Fibroblast of peridontal ligament (primary cell): ENCODE measurements at regions not wholly inside any gene's neighbourhood (a gene's known extent, or its start where the extent isn't known, plus 50 kb on each side); places are given as distances from the start of the nearest gene placed in this dataset.

Experiments used
- DNase-seq: peaks from one replicate; pipeline ENCODE4 v3.0.0-alpha.2; 2010; ENCODE audit errors: extremely low read depth

DNA sequence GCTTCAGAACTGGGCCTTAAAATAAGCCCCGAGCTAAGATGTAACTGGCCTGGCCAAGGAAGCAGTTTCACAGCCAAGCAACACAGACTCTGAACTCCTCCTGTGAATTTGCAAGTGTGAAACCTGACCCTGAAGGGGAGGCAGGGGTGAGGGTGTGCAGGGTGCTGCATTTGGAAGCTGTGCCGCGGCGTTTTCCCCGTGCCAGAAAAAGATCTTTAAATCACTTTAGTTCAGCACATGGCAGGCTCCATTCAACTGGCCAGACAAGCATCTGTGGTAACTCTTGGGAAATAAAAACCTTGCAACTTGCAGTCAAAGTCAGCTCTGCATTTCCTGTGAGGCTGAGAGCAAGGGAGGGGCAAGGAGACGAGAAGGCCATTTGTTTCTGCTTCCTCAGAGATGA is 209.3 kb upstream of the SOX11 start:
- DNase-seq, result no peak

DNA sequence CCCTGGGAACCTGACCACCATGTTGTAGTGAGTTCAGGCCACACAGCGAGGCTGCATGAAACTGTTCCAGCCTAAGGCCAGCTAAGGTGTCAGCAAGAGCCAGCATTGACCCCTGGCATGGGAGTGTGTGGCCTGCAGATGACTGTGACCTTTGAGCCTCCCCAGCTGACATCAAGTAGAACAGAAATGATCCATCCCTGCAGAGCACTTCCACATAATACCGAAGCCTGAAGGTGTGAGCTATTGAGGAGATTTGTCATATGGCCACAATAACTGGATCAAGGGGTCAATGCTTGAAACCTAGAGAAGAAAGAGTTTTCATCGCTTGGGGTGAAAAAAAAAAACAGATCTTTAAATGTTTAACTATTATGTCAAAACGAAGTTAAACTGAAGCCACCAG is 207.3 kb upstream of the SOX11 start:
- DNase-seq, result no peak

DNA sequence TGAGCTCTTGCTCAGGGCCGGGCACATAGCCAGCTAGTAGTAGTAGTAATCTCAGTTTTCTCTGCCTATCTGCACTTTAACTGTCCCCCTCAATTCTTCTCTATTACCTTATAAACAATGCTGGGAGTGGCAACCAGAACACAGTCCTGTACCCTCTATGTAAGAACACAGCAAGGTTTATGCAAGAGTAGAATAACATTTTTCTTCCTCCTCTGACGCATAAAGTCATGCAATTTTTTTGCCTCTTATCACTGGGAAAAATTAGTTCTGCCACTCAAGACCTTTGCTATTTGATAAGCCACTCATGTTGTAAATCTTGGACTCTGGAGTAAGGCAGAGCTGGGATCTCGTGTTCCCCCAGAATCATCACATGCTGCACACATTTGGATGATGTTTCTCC is 200.7 kb upstream of the SOX11 start:
- DNase-seq, result no peak

DNA sequence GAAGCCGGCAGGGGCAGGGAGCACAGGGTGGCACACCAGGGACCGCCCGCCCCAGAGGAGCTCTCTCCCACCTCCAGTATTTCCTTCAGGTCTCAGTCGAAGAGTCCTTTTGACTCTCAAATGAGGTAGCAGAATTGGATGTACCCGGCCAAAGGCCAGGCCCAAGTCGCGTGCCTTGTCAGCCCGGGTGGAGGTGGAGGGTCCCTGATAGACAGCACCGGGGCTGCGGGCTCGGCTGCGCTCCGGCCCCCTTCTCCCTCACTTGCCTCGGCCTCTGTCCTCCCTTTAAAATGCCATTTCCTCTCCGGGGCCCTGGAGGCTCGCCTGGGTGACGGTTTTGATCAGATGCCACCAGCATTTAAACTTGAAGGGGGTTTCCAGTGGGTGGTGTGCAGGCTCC is 198.9 kb upstream of the SOX11 start:
- DNase-seq, result no peak

DNA sequence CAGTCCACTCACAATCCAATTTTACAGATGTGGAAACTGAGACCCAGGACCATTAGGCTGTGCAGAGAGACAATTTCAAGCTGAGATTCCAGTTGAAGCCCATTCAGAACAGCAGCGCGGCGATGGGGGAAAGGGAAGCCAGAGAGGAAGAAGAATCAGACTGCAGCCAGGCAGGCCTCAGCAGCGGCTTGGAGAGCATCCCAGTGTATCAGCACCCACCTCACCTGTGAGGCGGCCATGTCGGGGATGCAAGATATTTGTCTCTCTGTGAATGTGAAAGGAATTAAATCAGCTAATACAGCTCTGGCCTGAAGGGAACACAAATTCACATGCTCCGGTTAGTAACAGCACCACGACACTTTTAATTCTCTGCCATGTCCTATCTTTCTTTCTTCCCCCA is 198.0 kb upstream of the SOX11 start:
- DNase-seq, result no peak

DNA sequence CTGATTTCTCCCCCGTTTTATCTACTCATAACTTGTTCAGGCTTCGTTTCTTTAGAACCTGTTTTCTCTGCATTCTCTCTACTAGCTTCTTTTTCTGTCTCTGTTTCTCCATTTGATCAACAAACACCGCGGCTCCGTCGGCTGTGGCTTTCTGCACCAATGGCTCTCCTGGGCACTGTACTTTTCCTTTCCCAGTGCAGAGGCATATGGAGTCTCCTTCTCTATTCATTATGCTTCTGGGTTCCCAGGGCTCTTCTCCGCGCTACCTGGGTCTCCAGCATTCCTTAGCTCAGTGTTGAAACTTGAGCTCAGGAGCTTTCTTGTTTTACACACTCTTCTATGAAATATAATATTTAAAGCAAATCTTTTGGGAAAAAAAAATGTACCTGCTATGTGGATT is 196.6 kb upstream of the SOX11 start:
- DNase-seq, result no peak

DNA sequence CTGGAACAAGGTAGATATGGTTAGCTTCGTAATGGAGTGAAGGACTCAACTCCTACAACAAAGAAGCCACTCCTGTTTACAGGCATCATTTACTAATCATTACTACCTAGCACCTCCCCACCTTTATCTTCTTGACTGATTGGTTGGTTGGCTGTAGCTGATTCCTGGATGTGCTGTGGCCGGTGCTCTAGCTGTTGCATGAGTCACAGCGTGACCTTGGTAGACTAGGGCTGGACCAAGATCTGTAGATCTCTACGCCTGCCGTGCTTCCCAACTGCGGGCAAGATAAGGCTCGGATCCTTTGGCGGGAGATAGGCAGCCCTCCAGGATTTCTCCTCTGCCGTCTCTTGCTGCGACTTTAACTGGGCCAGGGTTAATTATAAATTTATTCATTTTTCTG is 194.3 kb upstream of the SOX11 start:
- no peak for DNase-seq

DNA sequence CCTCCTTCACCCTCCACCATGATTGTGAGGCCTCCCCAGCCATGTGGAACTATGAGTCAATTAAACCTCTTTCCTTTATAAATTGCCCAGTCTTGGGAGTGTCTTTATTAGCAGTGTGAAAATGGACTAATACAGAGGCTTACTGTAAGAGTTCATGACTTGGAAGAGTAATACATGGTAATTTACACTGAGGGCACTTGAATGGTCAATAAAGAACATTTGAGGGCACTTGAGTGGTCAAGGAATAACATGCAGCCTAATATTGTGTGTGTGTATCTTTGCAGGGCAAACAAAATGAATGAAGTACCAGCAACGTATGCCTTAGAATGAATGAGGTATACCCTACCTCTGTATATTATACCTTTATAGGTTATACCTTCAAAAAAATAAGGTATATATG is 190.4 kb upstream of the SOX11 start:
- no peak for DNase-seq

DNA sequence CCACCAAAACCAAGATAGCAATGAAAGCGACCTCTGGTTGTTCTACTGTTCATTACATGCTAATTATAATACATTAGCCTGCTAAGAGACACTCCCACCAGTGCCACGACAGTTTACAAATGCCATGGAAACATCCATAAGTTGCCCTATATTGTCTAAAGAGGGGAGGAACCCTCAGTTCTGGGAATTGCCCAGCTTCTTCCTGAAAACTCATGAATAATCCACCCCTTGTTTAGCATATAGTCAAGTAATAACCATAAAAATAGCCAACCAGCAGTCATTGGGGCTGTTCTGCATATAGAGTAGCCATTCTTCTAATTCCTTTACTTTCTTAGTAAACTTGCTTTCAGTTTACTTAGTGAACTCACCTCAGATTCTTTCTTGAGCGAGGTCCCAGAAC is 189.8 kb upstream of the SOX11 start:
- no peak for DNase-seq

DNA sequence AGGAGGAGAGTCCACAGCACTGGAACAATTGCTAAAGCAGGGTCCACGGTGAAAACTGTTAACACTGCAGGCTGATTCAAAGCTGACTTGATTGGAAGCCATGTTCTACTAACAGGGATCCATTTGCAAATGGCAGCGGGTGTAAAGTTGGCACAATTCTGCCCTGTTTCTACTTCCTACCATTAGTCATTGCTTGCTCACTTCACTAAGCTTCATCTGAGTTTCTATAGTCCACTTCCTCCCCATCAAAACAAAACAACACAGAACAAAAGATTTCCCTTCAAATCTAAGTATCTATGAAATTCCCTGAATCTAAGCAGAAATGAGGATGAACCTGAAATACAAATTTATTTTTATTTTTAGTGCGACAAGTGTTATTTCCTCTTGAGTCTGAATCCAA is 187.4 kb upstream of the SOX11 start:
- DNase-seq, result no peak

DNA sequence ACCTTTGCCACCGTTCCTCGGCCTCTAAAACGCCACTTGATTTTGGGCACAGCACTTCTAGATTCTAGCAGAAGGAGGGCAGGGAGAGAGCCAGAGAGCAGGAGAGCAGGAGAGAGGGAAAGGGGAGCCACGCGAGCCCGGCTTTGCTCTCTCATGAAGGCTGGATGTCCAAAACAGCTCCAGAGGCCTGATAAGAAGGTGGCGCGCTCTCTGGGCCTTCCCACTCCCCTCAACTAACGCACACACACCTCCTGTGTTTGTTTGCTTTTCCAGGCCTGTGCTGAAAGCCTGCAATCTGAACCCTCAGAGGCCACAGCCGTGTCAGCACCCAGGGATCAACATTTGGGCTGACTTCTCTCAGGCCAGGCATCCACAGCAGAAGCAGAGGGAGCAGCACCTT is 184.8 kb upstream of the SOX11 start:
- DNase-seq, result no peak

DNA sequence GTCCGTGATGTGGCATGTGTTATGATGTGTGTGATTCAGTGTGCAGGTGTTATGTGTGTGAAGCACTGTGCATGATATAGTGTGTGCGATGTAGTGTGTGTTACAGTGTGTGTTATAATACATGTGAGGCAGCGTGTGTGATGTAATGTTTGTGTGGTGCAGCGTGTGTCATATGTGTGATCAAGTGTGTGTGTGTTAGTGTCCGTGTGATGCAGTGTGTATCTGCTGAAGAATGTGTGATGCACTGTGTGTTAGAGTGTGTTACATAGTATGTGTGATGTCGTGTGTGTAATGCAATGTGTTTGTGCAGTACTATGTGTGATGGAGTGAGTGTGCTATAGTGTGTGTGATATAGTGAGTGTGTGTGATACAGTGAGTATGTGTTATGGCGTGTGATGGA is 182.8 kb upstream of the SOX11 start:
- no peak for DNase-seq

DNA sequence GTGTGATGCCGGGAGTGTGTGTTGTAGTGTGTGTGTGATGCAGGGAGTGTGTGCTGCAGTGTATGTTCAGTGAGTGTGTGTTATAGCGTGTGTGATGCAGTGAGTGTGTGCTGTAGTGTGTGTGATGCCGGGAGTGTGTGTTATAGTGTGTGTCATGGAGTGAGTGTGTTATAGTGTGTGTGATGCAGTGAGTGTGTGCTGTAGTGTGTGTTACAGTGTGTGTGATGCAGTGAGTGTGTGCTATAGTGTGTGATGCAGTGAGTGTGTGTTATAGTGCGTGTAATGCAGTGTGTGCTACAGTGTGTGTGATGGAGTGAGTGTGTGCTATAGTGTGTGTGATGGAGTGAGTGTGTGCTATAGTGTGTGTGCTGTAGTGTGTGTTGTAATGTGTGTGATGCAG is 182.1 kb upstream of the SOX11 start:
- DNase-seq, result no peak

DNA sequence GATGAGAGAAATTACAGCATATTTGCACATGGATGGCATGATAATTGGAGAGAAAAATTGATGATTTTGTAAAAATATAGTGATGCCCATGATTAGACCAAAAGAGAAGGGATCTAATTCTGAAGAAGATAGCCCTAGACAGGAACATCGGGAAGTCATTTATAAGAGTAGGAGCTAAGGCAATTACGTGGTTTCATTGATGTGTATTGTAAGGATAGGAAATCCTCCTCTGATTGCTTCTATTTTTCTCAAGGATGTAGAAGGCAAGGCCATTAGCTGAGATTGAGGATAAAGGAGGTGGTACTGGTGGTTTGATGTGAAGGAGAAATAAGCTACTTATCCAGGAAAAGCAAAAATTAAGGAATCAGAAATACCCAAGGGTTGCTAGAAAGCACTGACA is 176.5 kb upstream of the SOX11 start:
- DNase-seq, result no peak

DNA sequence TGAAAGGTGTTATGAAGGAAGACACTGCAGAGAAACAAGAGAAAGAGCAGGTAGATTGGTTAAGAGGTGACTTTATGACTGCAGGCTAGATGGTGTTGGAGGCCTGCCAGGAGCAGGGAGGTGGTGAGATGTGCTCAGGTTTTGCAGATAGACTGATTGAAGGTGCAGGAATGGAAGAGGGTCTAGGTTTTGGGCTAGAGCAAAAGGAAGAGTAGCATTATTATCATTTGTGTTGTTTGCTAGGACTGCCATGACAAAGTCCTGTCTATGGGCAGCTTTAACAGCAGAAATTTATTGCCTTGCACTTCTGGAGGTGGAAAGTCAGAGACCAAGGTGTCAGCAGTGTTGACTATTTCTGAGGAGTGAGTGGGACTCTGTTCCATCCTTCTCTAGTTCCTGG is 172.9 kb upstream of the SOX11 start:
- DNase-seq, result no peak

DNA sequence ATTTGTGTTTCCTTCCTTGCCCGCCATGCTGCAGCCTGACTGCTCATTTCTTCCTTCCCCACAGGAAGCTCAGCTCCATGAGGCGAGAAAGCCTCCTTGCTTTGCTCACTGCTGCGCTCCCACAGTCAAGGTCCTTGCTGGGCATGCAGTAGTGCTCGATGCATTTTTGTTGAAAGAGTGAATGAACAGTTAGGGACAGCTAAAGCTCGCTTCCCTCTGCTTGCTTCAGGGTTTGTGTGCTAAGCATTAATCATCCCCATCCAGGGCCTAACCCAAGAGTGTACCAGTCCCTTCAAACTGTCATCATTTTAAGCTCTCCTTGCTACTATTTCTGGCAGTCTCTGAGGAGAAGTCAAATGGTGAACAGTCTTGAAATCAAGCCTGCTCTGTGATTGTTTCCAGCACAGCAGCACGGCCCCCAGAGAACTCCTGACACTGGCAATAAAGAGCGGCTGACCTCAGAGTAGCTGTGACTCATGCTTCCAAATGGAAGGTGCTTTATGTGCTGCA is 171.7 kb upstream of the SOX11 start:
- DNase-seq, result no peak

DNA sequence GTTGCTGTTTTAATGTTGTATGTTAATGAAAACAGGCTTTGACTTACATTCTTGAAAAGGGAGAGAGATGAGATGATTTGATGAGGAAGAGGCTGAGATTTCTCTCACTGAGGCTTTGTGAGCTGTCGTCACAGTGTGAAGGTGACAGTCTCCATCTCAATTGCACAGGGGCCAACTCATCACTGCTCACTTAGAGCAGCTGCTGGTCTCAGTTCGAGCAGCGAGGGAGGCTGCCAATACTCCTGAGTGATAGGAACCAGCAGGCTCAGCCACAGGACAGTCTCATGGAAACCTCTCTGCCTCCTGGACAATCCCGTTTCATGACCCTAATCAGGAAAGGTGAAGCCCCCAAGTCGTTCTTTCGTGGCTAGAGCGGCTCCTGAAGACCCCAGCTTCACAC is 170.7 kb upstream of the SOX11 start:
- DNase-seq, result no peak

DNA sequence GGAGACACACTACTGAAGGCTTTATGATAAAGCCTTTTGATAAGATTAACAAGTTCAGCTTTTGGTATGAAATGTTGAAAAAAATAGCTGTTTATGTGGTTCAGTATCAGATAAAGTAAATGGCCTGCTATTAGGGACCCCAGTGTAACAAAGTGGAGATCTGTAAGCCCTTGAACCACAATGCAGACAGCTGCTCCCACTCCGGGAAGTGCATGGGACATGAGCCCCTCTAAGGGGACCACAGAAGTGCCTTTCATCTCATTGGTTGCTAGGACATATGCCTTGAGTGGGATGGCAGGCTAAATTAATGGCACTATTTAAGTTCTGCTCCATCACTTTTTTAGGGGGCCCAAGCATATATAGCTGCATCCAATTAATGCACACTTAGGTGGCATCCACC is 167.6 kb upstream of the SOX11 start:
- DNase-seq, result no peak

DNA sequence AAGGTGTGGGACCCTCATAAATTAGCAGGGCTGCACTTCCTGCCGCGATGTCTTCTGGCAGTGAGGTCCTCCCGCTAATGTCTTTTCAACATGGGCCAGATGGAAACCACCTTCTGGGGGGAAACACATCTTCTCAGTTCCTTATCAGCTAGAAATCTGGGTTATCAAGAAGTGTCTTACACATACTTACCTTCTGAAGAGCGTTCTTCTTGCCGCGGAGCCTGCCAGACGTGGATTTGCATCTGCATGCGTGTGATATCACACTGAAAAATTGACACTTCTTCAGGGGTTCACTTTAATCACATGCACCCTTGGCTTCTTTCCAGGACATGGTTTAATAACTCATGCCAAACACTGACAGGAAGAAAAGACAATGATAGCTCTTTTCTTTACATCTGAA is 163.5 kb upstream of the SOX11 start:
- no peak for DNase-seq

DNA sequence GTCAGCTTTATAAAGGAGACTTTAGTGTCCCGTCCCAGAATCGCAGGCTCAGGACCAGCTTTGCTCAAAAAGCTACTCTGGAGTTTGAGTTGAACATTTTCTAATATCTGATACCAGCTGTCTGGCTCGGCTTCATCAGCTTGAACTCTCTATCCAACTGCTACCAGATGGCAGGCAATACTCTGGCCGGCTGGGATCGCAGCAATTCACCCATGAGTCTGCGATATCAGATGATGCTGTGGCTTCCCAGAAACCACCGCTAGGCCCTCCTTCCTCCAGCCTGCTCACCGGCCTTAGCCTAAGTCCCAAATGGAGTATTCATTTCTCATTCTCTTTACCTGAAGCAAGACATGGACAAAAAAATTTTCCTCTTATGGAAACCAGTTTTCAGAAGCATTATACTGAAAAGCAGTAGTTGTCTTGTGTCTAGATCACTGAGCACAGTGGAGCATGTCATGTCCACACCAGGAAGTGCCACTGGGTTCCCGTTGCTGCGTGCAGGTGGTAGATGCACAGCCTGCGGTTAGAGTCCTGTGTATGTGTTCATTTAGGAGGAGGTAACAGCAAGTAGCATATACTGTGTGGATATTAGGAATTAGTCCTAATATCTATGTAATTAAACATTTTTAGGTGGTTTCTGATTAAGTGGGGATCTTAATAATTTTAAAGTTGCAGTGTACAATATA is 162.0 kb upstream of the SOX11 start:
- DNase-seq, result no peak

DNA sequence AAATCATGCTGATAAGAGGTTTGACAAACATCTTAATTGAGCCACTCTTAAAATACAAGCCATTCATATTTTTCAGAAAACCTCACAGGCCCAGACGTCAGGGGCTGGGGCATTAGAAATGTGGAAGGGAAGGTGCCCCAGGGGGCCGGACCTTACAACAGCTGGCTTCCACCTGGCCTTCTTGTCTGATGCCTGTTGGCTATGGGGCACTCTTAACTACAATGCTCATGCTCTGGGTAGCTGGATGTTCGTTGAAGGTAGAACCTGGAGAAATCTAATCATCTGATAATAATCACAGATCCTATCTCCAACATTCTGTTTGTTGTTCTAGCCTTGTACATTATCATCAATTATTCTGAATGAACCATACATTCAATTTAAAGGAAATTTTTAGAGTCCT is 156.9 kb upstream of the SOX11 start:
- DNase-seq, result no peak

DNA sequence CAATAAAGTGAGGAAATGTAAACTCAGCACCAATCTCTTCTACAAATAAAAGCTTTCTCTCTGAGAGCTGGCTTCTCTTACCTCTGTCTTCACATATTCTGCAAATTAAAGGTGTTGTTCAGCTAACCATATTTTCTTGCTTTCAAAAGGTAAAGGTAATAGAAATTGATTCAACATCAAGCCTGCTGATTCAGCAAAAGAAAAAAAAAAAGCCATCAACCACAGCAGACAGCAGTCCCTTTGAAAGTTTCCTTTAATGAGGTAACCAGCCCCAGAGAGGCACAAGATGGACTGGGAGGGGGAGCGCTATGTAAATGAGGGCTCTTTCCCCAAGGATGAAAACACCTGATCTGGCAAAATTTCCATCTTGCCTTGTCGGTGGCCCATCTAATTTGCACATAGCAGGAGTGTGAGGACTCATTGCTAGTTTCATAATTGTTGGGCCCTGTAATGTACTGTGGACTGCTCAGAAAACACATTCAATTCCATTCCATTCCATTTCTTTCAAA is 154.9 kb upstream of the SOX11 start:
- no peak for DNase-seq

DNA sequence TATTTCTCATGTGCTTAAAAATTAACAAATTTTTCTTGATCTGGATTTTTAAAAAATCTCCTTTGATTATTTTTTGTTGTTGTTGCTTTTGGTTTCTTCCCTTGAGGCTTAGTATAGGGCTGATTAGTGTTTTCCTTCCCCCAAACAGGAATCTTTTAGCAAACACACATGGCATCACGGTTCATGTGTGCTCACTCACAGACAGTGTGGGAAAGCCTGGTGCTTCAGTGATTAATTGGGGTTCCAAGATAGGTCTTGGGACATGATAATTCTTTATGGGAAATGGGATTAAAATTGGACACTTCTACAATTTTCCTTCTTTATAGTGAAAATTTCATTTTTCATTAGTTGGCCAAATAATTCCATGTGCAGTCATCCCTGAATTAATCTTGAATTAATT is 153.9 kb upstream of the SOX11 start:
- DNase-seq, result no peak

DNA sequence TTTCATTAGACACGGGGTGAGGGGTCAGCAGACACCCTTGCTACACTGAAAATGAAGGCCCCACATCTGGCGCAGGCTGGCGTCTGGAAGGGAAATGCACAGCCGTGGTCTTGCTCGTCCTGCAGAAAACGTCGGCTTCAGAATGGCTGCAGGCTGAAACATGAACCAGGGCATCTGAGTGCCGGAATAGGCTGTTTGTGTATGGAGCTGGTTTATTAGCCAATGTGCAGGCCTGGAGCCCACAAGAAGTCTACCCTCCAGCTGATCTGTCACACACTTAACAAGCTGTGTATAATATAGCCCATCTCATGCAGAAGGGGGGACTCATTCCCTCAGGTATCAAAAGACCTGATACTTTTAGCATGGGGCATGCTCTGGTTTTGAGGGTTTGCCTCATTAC is 153.4 kb upstream of the SOX11 start:
- DNase-seq, result no peak
